ENCODE measurements at regions not wholly inside any gene's neighbourhood (a gene's known extent, or its start where the extent isn't known, plus 50 kb on each side); places are given as distances from the start of the nearest gene placed in this dataset.

DNA sequence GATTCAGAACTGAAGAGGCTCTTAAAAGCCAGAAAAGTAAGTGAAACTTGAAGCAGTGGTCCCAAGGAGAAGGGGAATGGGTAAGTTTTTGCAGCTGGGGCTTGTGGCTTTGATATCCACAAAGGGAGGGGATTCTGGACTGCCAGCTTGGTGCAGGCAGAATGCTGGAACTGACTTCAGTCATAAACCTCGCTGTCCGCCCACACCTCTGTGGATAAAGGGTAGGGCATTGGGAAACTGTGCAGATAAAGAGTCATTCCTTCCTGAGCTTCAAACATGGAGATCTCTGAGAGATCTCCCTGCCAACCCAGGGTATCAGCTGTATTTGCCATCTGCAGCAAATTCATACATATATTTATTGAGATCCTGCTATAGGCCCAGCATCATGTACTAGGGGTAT lies 124.3 kb upstream of the OR9Q1 start:
- no peaks in the 10 kb centered on the region for H3K4me1 ChIP-seq
- 94% methylated on average over 2 of the region's 2 CpGs for WGBS
- no peaks in the 10 kb centered on the region for H3K27me3 ChIP-seq
- intact Hi-C loops (cut with DNase I) = no loop called here
- no peaks in the 10 kb centered on the region for H3K9me3 ChIP-seq
- no peak for TF ChIP-seq POLR2AphosphoS5 (IDR thresholded peaks at IDR 0.05)
- TF ChIP-seq EP300 (IDR thresholded peaks at IDR 0.05) = no peak
- TF ChIP-seq POLR2A (IDR thresholded peaks at IDR 0.05; ENCODE audit: low read depth) = no peak
- TF ChIP-seq, protein P1, sequence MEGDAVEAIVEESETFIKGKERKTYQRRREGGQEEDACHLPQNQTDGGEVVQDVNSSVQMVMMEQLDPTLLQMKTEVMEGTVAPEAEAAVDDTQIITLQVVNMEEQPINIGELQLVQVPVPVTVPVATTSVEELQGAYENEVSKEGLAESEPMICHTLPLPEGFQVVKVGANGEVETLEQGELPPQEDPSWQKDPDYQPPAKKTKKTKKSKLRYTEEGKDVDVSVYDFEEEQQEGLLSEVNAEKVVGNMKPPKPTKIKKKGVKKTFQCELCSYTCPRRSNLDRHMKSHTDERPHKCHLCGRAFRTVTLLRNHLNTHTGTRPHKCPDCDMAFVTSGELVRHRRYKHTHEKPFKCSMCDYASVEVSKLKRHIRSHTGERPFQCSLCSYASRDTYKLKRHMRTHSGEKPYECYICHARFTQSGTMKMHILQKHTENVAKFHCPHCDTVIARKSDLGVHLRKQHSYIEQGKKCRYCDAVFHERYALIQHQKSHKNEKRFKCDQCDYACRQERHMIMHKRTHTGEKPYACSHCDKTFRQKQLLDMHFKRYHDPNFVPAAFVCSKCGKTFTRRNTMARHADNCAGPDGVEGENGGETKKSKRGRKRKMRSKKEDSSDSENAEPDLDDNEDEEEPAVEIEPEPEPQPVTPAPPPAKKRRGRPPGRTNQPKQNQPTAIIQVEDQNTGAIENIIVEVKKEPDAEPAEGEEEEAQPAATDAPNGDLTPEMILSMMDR (IDR thresholded peaks at IDR 0.05) = no peak
- H3K36me3 ChIP-seq = no peaks in the 10 kb centered on the region
- H3K4me3 ChIP-seq = no peak overlapping the region
- H3K27ac ChIP-seq (replicated peaks in 1 of 4) = no peak overlapping the region
- DNase-seq (ENCODE audit: extremely low spot score) = no peak

DNA sequence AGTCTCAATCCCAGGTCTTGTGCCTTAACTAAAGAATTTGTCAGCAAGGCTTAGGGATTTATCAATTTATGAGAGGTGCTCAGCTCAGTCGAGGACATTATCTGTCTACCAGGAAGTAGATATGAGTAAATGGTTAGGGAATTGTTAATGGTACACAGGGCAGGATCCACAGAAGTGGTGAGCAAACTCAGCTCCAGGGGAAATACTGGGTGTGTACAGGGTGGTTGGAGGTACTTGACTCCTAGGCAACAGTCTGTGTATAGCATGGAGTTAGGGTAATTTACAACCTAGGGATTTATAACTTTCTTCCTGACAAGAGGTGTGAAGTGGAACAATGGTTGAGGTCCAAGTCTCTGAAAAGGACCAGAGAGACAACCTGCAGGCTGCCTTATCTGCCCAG lies 123.4 kb upstream of the OR9Q1 start:
- Histone ChIP-seq H3K27ac (replicated peaks in 1 of 4) (no peak overlapping the region), H3K27me3 (no peaks in the 10 kb centered on the region), H3K4me1 (no peaks in the 10 kb centered on the region), H3K36me3 (no peaks in the 10 kb centered on the region), H3K4me3 (no peak overlapping the region), H3K9me3 (no peaks in the 10 kb centered on the region)
- intact Hi-C loops (cut with DNase I) = no loop called here
- 88% methylated on average over 1 of the region's 1 CpG for WGBS
- DNase-seq (ENCODE audit: extremely low spot score) = no peak
- TF ChIP-seq, protein P1 (IDR thresholded peaks at IDR 0.05) = no peak
- TF ChIP-seq EP300 (IDR thresholded peaks at IDR 0.05) (no peak), POLR2AphosphoS5 (IDR thresholded peaks at IDR 0.05) (no peak), POLR2A (IDR thresholded peaks at IDR 0.05; ENCODE audit: low read depth) (no peak)

DNA sequence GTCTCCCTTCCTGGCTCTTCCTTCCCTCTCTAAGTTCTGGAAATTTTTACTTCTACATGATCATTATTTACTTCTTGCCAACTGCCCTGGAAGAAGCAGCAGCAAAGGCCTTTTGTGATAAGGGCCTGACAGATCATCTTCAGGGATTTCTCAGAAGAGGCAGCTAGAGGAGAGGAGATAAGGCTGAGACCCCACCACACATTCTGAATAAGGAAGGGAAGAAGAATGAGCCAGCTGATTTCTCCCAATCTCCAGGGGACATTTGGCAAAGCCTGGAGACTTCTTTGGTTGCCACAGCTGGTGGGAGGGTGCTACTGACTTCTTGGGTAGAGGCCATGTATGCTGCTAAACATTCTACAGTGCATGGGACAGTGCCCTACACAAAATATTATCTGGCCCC lies 122.4 kb upstream of the OR9Q1 start:
- no peaks in the 10 kb centered on the region for H3K9me3 ChIP-seq
- H3K4me1 ChIP-seq = no peaks in the 10 kb centered on the region
- no peak for DNase-seq (ENCODE audit: extremely low spot score)
- H3K27me3 ChIP-seq = no peaks in the 10 kb centered on the region
- H3K27ac ChIP-seq (replicated peaks in 1 of 4) = no peak overlapping the region
- TF ChIP-seq, protein P1 (IDR thresholded peaks at IDR 0.05) = no peak
- TF ChIP-seq POLR2AphosphoS5 (IDR thresholded peaks at IDR 0.05) = no peak
- no peak for TF ChIP-seq EP300 (IDR thresholded peaks at IDR 0.05)
- TF ChIP-seq POLR2A (IDR thresholded peaks at IDR 0.05; ENCODE audit: low read depth) = no peak
- H3K4me3 ChIP-seq = no peak overlapping the region
- intact Hi-C loops (cut with DNase I) = no loop called here
- no peaks in the 10 kb centered on the region for H3K36me3 ChIP-seq

DNA sequence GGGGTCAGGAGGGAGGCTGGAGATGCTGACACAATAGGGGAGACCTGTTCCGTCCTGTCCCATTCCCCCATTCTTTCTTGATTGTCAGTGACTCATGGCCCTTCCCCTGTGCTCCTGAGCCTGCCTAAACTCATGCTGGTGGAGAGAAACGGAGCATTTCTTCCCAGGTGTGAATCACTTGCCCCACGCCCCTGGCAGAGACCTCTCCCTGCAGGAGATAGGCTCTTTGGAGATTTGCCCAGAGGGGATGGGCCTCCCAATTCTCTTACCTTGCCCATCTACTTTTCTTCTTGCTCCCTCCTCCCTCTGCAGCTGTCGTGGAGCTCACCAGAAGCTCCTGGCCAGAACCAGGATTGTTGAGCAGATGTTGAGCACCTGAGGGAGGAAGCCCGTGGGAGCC lies 121.9 kb upstream of the OR9Q1 start:
- TF ChIP-seq POLR2AphosphoS5 (IDR thresholded peaks at IDR 0.05) (no peak), POLR2A (IDR thresholded peaks at IDR 0.05; ENCODE audit: low read depth) (no peak), EP300 (IDR thresholded peaks at IDR 0.05) (no peak)
- TF ChIP-seq, protein P1 (IDR thresholded peaks at IDR 0.05) = no peak
- Histone ChIP-seq H3K4me3 (no peak overlapping the region), H3K4me1 (no peaks in the 10 kb centered on the region), H3K36me3 (no peaks in the 10 kb centered on the region), H3K27me3 (no peaks in the 10 kb centered on the region), H3K9me3 (no peaks in the 10 kb centered on the region), H3K27ac (replicated peaks in 1 of 4) (no peak overlapping the region)
- 62% methylated on average over 5 of the region's 5 CpGs for WGBS
- intact Hi-C loops (cut with DNase I) = no loop called here
- peak; percentile 57 for DNase-seq (ENCODE audit: extremely low spot score)

DNA sequence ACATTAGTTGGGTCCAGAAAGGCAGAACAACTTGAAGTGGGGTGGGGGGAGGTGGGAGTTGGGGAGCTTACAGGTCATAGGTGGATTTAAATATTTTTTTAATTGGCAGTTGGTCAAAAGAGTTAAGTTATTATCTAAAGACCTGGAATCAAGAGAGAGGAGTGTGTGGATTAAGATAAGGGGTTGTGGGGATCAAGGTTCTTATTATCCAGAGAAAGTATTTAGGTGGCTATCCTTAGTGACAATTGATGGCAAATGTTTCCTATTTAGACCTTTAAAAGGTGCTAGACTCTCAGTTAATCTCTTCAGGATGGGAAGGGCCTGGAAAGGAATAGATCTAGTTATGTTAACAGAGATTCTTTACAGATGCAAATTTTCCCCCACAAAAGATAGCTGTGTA lies 120.7 kb upstream of the OR9Q1 start:
- intact Hi-C loops (cut with DNase I) = no loop called here
- Histone ChIP-seq H3K9me3 (no peaks in the 10 kb centered on the region), H3K4me3 (no peak overlapping the region), H3K4me1 (no peaks in the 10 kb centered on the region), H3K27ac (replicated peaks in 1 of 4) (no peak overlapping the region), H3K27me3 (no peaks in the 10 kb centered on the region), H3K36me3 (no peaks in the 10 kb centered on the region)
- TF ChIP-seq POLR2AphosphoS5 (IDR thresholded peaks at IDR 0.05) = no peak
- TF ChIP-seq EP300 (IDR thresholded peaks at IDR 0.05) = no peak
- TF ChIP-seq POLR2A (IDR thresholded peaks at IDR 0.05; ENCODE audit: low read depth) = no peak
- TF ChIP-seq, protein P1 (IDR thresholded peaks at IDR 0.05) = no peak
- peak; percentile 79 for DNase-seq (ENCODE audit: extremely low spot score)

Measured in esophagus muscularis mucosa (tissue), 4 donors.